HG02623 (cell line): ENCODE measurements at regions not wholly inside any gene's neighbourhood (a gene's known extent, or its start where the extent isn't known, plus 50 kb on each side); places are given as distances from the start of the nearest gene placed in this dataset.

ENCODE experiments used
- ATAC-seq: cut with Tn5 transposase; IDR thresholded peaks from one replicate; pipeline ENCODE4 v1.9.1; 2021; ENCODE audit warnings: moderate library complexity; ENCODE audit not compliant: unreplicated experiment

DNA sequence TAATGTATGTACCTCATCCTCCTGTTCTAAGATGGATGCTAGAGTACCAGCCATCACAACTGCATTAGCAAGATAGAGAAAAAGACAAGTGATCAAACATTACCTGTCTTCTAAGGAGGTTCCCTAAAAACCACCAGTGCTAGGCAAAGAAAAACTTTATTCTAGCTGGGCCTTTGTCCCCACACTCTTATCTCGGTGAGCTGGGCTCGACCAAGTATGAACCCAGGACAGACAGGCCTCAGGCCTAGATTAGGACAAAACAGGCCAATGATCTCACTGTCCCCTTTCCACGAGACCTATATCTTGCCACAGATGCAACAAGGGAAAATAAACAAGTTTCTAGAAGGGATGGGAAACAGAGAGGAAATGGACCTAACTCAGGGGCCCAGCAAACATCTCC, 127.6 kb upstream of the PKDCC start:
- no peak for ATAC-seq

DNA sequence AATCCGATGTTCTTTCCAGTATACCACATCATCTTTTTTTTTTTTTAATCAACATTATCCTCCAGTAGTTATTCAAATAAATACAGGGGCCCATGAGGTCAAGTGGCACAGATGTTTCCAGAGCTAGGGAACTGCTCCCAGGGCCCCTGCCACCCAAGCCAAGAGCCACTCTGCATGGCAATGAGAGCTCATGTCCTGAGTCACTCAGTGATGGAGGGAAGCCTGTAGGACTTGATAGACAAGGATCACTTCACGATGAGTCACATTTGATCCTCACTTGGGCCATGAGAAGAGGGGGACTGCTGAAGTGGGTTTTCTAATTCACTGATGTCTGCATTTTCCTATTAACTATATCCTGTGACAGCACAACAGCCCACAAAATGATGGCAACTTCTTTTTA, 127.0 kb upstream of the PKDCC start:
- no peak for ATAC-seq

DNA sequence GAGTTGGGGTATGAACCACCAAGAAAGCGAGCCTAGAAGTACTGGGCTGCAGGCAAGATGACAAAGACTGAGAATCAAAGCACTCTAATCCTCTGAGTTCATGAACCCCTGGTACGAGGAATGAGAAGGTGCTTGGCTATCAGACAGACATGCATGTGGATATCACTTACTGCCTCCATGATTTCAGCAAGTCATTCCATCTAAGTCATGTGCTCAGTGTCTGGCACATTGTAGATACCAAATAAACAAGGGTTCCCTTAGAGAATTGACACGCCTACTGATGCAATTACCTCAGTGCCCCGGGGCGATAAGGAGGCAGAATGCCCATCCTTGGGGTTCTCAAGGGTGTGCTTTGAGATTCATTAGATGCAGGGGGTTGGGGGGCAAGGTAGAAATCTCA, 125.6 kb upstream of the PKDCC start:
- ATAC-seq = no peak

DNA sequence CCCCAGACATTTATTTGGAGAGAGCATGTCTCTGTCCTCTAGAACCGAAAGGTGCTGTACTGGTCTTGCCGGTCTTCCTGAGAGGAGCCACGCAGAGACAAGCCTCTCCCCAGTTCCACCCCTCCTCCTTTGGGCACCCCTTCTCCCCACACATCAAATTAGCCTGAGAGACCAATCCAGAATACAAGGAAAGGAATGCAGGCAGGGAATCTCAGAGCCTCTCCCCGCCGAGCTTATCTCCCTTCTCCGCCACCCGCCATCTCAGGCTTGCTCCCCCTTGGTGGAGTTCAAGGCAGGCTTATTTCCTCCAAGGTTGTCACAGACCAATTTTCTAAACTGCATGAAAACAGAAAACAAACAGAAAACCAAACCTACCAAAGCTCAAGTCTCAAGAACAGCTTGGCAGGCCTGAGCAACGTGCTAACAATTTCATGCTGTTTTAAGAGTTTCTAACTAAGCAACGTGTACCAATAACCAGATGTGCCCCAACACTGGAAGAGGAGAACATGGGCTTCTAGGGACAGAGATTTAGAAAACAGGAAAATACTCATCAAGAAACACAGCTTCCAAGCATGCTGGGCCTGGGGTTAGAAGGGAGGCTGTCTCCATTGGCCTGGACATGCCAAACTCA, 124.5 kb upstream of the PKDCC start:
- no peak for ATAC-seq

DNA sequence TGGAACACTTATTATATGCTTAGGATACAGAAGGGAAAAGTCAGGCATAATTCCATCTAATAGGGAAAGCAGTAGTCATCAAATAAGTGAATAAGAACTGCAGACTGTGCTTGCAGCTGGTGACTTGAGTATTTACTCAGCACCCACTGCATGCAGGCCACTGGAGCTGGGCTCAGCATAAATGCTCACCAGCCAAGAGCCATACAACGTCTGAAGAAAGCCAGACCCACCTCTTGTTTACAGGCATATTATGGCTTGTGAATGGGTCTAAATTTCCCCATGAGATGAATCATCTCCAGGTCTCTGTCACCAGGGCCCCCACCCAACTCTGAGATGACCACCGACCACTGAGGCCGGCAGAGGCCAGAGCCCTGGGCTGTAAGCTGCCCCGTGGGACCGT, 123.8 kb upstream of the PKDCC start:
- ATAC-seq = no peak

DNA sequence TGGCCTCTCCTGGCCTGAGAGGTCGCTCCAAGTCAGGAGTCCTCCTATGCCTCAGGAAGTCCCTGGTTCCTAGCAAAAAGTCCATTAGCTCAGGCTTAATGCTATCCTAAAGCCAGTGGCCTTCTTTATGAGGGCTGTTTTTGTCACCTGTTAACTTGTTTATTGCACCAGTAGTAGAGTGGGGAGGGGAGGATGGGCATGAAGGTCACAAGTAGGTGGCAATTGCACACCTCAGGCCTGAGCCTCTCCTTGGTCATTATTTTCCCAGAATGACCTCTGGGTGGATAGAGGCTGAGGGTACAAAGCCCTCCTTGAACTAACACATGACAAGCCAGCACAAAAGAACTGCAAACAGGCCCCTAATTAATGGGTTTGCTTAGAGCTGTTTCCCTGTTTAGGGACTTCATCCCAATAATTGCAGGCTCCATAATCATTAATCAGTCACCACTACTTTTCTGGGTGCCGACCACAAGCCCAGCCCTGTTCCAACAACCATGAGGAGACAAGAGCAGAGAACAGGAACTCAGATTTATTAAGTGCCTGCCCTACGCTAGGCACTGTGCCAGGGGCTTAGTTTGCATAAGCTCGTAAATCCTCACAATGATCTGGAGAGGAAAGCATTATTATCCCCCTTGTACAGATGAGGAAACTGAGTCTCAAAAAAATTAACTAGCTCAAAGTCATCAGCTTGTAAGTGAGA, 123.0 kb upstream of the PKDCC start:
- ATAC-seq = no peak

DNA sequence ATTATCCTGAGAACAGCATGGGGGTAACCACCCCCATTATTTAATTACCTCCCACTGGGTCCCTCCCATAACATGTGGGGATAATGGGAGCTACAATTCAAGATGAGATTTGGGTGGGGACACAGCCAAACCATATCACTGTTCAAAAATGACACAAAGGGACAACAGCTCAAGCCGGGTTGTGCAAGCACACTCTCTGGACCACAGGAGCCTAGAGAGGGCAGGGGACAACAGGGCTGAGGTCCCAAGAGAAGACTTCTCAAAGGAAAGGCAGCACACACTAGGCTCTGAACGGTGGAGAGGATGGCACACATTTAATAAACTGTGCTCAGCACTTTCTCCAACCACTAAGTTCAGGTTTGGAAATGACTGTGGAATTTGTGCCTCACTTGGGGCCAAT, 122.1 kb upstream of the PKDCC start:
- ATAC-seq = no peak

DNA sequence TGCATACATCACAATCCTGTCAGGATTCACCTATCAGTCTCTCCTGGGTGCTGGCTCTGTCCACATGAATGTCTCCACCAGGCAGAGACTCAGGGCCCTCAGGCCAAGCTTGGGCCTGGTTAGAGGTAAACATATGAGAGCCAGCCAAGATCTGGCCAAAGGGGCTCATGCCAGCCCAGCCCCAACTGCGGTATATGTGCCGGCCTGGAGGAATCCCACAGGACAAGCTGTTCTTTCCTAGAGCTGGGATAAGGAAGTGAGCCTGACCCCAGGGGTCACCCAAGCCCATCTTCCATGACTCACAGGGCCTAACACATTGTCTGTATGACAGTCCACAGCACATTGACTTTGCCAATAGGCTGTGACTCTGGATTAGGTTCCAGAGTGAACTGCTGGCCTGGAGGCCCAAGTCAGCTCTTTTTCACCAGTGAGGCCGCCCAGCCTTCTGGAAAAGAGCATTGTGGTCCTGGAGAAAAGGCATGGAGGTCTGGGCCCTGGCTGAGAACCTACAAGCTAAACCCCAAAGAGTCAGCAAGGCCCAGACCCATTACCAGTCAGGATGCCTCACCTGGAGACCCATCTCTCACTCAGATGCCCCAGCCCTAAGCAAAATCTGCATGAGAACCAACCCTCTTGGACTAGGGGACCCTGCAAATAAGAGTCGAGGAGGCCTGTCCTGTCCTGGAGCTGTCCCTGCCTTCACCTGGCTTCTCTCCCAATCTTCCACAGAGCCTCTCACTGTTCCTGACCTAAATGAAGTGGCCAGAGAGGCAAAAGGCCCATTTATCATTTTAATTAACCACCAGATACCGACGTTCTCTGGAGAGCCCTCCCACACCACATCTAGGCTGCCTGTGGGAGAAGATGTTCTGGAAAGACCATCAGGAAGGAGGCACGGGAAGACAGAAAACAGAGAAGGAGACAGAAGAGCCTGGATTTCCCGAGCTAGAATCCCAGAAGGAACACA, 120.9 kb upstream of the PKDCC start:
- no peak for ATAC-seq

DNA sequence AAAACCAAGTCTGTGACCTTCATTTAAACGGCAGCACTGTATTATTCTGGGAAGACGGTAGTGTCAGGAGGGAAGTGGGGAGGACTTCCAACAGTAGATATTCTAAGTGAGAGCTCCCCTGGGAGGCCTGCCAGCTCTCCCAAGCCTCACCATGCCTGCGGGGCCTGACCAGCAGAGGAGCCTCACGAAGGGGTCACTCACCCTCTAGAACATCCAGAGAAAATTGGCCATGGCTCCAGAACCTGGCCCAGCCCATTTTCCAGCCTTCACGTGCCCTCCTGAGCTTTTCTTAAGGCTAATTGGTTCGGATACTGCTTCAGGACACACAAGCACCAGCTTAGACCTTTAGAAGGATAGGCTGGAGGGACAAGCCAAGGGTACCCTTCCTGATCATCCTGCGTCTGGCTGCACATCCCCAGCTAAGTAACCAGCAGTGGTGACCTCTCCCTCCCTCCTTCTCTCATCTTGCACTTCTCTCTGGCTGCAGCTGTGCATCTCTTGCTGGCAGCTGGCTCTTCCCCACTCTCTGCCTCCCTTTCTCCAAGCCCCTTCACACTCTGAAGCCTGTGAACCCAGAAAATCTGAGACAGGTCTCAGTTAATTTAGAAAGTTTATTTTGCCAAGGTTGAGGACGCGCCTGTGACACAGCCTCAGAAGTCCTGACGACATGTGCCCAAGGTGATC, 120.1 kb upstream of the PKDCC start:
- ATAC-seq = no peak

DNA sequence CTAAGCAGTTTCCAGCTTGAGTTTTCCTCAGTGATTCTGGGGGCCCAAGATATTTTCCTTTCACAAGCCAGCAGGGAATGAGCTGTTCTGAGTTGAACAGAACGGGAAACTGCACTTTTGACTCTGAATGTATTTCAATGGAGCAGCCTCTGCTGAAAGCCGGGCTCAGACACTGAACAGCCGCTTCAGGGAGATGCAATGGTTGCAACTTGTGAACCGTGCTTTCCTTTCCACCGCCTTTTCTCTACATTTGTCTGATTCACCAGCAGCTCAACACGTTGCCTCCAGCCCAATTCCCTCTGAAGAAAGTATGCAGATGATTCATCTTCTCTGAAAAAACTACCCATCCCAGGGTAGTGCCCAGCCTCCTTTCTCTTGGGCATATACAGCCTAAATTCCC, 119.3 kb upstream of the PKDCC start:
- no peak for ATAC-seq

DNA sequence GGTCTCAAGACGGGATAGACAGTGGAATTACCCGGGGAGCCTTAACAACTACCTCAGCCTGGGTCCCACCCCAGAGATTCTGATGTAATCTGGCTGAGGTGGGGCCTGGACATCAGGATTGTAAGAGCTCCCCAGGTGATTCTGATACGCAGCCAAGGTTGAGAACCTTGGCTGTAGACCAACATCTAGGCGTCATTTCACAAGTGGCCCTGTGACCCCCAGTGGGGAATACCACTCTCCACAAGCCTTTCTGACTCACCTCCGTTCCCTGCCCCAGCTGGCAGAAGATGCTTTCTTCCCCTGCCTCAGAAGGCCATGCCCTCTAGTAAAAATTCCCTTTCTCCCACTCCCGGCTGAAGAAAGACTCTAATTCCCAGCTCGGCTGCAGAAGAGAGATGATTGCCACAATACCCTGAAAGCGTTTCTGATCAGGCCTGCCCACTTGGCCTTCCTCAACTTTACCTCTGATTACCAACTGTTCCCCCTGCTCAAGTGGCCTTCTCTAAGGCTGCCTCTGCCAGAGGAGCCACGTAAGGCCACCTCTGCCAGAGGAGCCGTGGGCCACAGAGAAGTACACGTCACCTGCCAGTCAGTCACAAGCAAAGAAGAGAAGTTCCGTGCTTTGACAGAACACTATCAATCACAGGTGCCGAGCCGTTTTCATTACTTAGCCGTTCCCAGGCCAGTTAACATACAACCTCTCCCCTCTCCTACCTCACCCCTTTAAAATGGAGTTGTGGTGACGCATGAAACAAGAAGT, 116.8 kb upstream of the PKDCC start:
- ATAC-seq = no peak

DNA sequence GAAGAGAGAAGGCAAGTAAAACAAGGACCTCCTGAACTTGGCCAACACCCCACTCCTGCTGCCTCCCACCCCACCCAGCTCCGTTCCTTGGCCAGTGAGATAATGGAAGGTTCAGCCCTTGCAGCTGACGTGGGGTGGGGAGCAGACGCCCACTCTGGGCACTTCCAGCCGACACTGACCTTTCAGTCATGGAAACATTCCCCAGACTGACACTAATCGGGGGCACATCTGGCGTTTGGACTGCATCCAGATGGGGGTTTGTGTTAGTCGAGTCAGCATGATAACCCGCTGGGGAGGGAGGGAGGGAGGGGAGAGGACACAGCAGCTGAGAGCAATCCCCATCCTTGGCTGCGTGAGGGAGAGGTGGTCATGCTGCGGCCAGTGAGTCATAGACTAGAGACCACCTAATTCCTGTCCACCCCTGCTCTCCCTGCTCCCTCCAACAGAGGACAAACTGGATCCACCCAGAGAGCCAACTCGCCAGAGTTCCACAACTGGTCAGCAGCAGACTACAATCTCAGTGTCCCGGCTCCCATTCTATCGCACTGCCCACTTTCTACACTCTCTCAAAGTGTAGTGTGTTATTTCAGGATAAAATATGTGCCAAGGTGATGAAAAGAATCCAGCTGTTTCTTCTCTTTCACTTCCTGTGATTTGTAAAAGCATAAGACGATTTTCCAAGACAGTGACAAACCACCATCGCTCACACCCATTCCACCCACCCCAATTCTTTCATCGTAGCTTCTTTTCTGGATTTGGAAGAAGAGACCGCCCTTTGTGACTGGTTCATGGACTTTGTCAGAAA, 115.4 kb upstream of the PKDCC start:
- no peak for ATAC-seq

DNA sequence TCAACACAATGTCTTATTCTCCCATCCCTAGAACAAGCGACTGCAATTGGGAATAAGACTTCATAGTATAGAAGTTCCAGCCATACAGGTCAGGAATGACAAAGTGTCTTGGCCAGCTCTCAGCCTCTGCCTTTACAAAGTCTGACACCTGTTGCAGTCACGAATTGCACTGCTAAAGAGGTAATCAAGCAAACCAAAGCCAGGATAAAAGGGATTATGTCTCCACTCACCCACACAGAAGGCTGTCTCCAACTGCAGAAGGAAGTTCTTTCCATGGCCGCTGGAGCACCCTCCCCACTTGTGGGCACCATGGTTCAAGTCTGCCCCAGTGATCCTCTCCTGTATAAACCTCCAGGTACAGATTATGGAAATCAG, 114.8 kb upstream of the PKDCC start:
- ATAC-seq = no peak

DNA sequence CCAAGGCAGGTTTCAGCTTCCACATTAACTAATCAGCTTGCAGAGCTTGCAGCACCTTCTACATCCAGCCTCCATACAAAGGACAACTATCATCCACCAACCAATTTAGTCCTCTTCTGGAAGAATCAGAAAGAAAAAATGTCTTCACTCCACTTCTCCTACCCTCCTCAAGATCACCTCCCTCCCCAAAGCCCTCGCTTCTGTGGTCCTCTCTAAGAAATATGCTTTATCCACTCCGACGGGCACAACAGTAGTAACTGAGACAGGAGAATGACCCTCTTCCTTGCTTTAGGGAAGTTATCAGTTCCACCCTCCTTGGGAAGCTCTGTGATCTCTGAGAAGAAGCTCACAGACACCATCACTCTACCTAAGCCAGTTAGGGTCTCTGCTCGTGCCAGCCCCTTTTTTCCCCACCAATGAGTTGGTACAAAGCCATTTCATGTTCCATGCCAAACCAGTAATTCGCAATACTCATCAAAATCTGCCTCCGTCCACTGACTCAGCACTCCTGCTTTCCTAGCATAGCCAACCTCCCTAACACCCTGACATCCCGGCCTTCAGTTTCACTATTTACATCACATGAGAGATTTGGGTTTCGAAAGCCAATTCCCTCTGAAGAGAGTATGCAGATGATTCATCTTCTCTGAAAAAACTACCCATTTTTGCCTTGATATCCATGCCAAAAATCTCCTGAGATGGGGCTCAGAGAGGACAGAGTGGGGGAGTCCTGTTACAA, 114.1 kb upstream of the PKDCC start:
- no peak for ATAC-seq

DNA sequence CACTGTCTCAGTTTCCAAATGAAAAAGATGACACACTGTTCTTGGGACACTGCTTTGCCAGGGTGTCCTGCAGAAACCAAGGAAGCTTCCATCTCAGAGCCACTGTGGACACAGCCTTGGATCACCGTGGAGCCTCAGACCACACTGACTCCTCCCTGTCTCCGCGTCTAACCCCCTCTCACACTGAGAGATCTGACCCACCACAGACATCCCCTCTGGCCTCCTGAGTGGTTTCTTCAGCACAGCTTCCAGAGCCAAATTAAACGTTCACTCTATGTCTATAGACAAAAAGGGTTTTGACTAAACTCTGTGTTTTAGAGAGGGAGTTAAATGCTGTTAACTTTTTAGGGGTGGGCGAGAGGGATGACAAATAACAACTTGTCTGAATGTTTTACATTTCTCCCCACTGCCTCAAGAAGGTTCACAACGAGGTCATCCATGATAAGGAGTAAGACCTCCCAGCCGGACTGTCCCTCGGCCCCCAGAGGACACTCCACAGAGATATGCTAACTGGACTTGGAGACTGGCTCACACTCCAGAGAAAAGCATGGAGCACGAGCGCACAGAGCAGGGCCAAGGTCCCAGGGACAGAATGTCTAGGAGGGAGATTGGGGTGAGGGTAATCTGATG, 113.4 kb upstream of the PKDCC start:
- no peak for ATAC-seq

DNA sequence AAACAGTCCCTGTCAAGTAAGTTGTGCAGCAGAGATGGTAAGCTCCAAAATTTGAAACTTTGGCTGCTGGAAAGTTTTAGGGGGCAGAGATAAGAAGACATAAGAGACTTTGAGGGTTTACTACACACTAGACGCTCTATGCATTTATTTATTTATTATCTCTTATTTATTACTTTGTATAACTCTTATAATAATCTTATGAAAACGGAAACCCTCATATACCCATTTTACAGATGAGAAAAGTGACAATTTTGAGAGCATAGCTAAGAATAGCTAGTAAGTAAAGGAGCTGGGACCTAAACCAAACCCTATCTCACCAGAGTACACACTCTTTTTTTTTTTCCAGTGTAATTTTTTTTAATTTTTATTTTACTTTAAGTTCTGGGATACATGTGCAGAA, 112.8 kb upstream of the PKDCC start:
- no peak for ATAC-seq

DNA sequence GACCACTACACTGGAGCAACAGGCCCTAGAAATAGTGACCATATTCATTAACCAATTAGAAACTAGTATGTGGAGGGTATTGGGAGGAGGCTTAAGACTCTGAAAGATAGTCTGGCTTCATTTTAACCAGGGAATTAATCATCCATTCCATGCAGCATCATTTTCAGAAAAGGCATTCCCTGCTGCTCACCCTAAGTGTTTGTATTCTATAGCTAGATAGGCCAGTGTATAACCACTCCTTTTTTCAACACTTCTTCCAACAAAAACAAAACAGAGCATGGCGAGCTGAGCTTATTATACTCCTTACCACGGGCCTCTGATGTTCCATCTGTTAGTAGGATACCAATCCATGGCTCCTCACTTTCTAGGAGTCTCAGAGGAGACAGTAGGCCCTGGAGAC, 112.0 kb upstream of the PKDCC start:
- ATAC-seq = no peak

DNA sequence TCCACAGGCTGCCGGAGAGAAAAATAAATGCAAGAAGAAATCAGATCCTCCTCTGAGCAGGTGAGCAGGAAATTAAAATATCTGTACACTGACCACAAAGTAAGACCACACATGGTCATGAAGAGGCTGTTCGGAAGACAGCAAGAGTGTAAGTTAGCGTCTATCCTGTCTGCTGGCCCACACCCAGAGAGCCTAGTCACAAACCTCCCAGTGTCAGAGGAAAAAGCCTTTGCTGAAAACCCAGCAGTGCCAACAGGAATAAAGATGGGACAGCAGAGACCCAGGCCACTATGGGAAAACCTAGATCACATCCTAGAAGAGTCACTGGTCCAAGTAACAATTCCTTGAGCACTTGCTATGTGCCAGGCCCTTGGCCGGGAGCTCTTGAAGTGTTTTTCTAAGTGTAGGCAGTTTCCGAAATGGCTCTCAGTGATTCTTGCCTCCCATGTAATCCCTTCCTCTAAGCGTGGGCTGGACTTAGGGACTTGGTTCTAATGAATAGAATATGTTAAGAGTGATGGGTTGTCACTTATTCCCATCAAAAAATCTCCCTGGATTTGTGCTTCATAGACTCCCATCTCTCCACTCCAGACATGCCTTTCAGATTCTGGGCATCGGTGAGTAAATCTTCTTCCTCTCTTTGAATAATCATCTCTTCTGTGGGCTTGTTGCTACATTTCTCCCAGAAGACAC, 110.9 kb upstream of the PKDCC start:
- no peak for ATAC-seq
